BE2C (cell line): ENCODE measurements at regions not wholly inside any gene's neighbourhood (a gene's known extent, or its start where the extent isn't known, plus 50 kb on each side); places are given as distances from the start of the nearest gene placed in this dataset.

Source experiments
- DNase-seq: peaks from one replicate; pipeline ENCODE4 v3.0.0-alpha.2; 2020
- H3K27me3 ChIP-seq: fragments of 250-450 bp; sonication (Bioruptor Pico); 2 replicates; pipeline ENCODE4 v1.5.1; 2020; ENCODE audit warnings: mild to moderate bottlenecking
- H3K36me3 ChIP-seq: fragments of 250-450 bp; sonication (Bioruptor Pico); 2 replicates; pipeline ENCODE4 v1.5.1; 2020; ENCODE audit warnings: mild to moderate bottlenecking
- H3K4me1 ChIP-seq: fragments of 250-450 bp; sonication (Bioruptor Pico); 2 replicates; pipeline ENCODE4 v1.5.1; 2020
- H3K4me3 ChIP-seq: 2 replicates; pipeline ENCODE4 v1.5.1; 2011; ENCODE audit warnings: low read depth, low read length
- H3K9me3 ChIP-seq: fragments of 250-450 bp; sonication (Bioruptor Pico); 2 replicates; pipeline ENCODE4 v1.5.1; 2020
- TF ChIP-seq, protein P1 (sequence below): IDR thresholded peaks from 2 replicates; pipeline ENCODE4 v1.5.1; 2012; ENCODE audit warnings: mild to moderate bottlenecking, low read depth, low read length

DNA sequence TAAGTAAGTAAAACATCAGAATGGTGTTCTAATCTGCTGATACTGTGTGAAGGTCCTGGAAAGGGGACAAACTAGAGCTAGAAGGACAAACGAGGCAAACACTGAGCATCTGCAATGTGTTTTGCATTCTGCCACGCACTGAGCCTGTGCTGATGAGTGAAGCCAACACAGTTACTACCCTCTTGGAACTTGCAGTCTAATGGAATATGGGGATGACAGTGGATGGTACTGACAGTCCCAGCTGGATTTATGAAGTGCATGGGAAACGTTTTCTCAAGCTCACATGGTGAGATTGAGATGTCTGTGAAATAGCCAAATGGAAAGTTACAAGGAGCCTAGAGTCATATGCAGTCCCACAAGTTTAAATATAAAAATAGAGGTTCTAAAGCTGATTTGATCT, 86.6 kb downstream of the FOXB1 start:
- no peaks in the 10 kb centered on the region for H3K4me1 ChIP-seq
- H3K9me3 ChIP-seq = no peaks in the 10 kb centered on the region
- TF ChIP-seq, protein P1, sequence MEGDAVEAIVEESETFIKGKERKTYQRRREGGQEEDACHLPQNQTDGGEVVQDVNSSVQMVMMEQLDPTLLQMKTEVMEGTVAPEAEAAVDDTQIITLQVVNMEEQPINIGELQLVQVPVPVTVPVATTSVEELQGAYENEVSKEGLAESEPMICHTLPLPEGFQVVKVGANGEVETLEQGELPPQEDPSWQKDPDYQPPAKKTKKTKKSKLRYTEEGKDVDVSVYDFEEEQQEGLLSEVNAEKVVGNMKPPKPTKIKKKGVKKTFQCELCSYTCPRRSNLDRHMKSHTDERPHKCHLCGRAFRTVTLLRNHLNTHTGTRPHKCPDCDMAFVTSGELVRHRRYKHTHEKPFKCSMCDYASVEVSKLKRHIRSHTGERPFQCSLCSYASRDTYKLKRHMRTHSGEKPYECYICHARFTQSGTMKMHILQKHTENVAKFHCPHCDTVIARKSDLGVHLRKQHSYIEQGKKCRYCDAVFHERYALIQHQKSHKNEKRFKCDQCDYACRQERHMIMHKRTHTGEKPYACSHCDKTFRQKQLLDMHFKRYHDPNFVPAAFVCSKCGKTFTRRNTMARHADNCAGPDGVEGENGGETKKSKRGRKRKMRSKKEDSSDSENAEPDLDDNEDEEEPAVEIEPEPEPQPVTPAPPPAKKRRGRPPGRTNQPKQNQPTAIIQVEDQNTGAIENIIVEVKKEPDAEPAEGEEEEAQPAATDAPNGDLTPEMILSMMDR = no peak
- no peak overlapping the region for H3K4me3 ChIP-seq
- DNase-seq = no peak
- no peaks in the 10 kb centered on the region for H3K36me3 ChIP-seq
- H3K27me3 ChIP-seq = peaks cover 43% of the 10 kb centered on the region

DNA sequence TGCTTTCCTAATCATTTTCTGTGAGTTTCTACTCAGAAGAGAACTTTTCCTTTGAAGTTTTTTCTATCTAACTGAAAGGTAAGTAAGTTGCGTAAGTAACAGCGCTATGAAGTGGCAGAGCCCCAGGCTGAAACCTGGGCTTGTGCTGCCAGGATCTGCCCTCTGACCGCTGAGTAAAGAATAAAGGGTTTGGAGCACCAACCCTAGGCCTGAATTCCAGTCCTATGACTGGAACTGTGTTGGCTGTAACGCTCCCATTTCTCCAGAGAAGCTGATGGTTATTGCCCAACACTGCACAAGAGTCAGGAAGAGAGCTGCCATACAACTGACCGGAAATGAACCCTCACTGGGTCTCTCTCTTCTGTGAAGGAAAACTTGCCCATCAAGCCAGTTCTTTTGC, 87.0 kb downstream of the FOXB1 start:
- no peak overlapping the region for H3K4me3 ChIP-seq
- DNase-seq = no peak
- no peaks in the 10 kb centered on the region for H3K9me3 ChIP-seq
- H3K27me3 ChIP-seq = peaks cover 43% of the 10 kb centered on the region
- H3K4me1 ChIP-seq = no peaks in the 10 kb centered on the region
- no peaks in the 10 kb centered on the region for H3K36me3 ChIP-seq
- TF ChIP-seq, protein P1 = no peak

DNA sequence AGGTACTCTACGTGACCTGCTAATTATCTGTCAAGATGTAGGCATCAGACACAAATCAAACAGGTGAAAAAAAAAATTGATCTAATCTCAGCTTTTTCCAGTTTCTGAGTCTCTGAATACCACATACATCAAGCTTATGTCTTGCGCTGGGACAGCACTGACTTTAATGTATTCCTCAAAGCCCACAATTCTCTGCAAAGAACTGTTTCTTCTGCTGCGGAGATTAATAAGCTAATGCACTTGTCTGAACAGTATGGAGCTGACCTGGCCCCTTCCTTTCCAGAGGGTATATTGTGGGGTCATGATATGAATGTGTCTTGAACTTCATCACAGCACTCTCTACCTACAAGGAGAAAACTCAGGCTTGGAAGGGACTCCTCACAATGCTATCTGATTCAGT, 87.8 kb downstream of the FOXB1 start:
- DNase-seq = no peak

DNA sequence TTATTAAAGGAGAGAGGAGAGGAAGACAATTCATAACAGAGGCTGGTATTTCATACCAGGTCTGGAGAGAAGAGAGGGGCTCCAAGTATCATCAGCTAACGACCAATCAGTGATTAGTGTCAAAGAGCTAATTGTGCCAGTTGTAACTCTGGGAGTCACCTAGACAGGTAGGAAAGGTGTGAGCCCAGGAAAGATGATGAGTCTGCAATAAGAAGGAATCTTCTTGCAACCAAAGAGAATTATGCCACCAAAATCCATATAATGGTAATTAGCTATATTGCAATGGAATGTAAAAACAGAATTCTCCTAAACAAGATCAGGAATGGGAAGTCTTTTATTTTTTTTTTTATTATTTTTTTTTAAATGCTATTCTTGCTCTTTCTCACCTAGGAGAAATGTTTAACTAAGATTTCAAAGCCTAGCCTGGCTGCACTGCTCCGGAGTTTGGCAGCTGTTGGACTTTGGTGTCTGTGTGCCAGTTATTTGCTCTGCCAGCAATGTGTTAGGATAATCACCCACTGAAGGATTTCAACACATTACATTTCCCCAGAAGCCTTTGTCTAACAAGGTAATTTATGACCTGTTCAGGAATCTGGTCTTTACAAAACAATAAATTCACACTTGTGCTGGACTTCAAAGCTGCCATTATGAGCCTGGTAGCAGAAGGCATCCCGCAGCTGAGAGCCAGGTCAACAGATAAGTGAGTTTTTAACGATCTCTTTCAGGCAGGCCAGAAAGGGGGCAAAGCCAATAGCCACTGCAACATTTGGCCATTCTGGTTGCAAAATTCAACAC, 89.4 kb downstream of the FOXB1 start:
- Histone ChIP-seq H3K4me3 (no peak overlapping the region), H3K4me1 (no peaks in the 10 kb centered on the region), H3K27me3 (peaks cover 28% of the 10 kb centered on the region), H3K36me3 (no peaks in the 10 kb centered on the region), H3K9me3 (no peaks in the 10 kb centered on the region)
- TF ChIP-seq, protein P1 = no peak
- no peak for DNase-seq

More for the DNA sequence above, 87.8 kb downstream of the FOXB1 start:
- no peaks in the 10 kb centered on the region for H3K9me3 ChIP-seq
- H3K27me3 ChIP-seq = peaks cover 39% of the 10 kb centered on the region
- H3K4me3 ChIP-seq = no peak overlapping the region
- TF ChIP-seq, protein P1 = no peak
- no peaks in the 10 kb centered on the region for H3K36me3 ChIP-seq
- H3K4me1 ChIP-seq = no peaks in the 10 kb centered on the region

DNA sequence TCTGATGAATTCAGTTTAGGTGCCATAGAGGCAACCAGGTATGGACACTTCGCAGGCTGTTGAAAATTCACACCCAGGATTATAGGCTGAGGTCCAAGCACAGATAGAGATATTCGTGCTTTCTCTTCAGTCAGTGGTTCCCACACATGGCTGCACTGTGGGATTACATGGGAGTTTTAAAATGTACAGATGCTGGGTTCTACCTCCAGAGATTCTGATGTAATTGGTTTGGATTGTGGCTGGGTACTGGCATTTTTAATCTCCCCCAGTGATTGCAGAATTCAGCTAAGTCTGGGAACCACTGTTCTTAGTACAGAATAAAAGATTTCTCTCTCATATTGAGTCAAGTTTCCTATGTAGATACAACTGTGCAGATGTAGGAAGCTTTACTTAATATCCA, 91.6 kb downstream of the FOXB1 start:
- H3K27me3 ChIP-seq = peaks cover 14% of the 10 kb centered on the region
- no peaks in the 10 kb centered on the region for H3K36me3 ChIP-seq
- H3K4me3 ChIP-seq = no peak overlapping the region
- H3K9me3 ChIP-seq = no peaks in the 10 kb centered on the region
- H3K4me1 ChIP-seq = no peaks in the 10 kb centered on the region
- DNase-seq = no peak
- TF ChIP-seq, protein P1 = no peak

DNA sequence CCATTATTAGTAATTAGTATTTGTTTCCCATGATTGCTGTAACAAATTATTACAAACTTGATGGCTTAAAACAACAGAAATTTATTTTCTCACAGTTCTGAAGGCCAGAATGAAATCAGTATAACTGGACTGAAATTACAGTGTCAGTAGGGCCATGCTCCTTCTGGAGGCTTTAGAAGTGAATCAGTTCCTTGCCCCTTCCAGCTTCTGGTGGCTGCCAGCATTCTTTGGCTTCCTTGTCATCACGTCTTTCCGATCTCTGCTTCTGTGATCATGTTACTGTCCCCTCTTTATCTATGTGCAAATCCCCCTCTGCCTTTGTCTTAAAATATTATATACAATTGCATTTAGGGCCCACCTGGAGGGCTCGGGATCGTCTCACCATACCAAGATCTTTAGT, 92.0 kb downstream of the FOXB1 start:
- H3K4me1 ChIP-seq = no peaks in the 10 kb centered on the region
- DNase-seq = no peak
- no peak overlapping the region for H3K4me3 ChIP-seq
- TF ChIP-seq, protein P1 = no peak
- no peaks in the 10 kb centered on the region for H3K9me3 ChIP-seq
- no peaks in the 10 kb centered on the region for H3K36me3 ChIP-seq
- peaks cover 13% of the 10 kb centered on the region for H3K27me3 ChIP-seq
